VCaP (cell line): ENCODE measurements at regions not wholly inside any gene's neighbourhood (a gene's known extent, or its start where the extent isn't known, plus 50 kb on each side); places are given as distances from the start of the nearest gene placed in this dataset.

Experiments
- H3K27ac ChIP-seq: fragments of 450-650 bp; 2 replicates; pipeline ENCODE4 v1.5.1; 2017
- CTCF ChIP-seq: fragments of 450-650 bp; conservative IDR thresholded peaks from 2 replicates; pipeline ENCODE4 v1.5.1; 2017; ENCODE audit warnings: mild to moderate bottlenecking, moderate library complexity

GRCh38 chr15:62608369-62608768 lies 434.2 kb upstream of the TPM1 start:
- H3K27ac ChIP-seq, result no peak overlapping the region
- no peak for TF ChIP-seq CTCF

GRCh38 chr15:62610265-62610869 lies 432.2 kb upstream of the TPM1 start:
- TF ChIP-seq CTCF, result no peak
- H3K27ac ChIP-seq, result no peak overlapping the region

GRCh38 chr15:62611002-62611401 lies 431.5 kb upstream of the TPM1 start:
- TF ChIP-seq CTCF, result no peak

GRCh38 chr15:62612183-62612733 lies 430.3 kb upstream of the TPM1 start:
- H3K27ac ChIP-seq, result no peak overlapping the region
- TF ChIP-seq CTCF, result no peak

More at GRCh38 chr15:62611002-62611401, 431.5 kb upstream of the TPM1 start:
- no peak overlapping the region for H3K27ac ChIP-seq

GRCh38 chr15:62612771-62613170 lies 429.8 kb upstream of the TPM1 start:
- no peak overlapping the region for H3K27ac ChIP-seq

GRCh38 chr15:62616746-62617145 lies 425.8 kb upstream of the TPM1 start:
- H3K27ac ChIP-seq, result no peak overlapping the region
- TF ChIP-seq CTCF, result no peak

More at GRCh38 chr15:62612771-62613170, 429.8 kb upstream of the TPM1 start:
- TF ChIP-seq CTCF, result no peak

- H3K27ac ChIP-seq, result no peak overlapping the region
- no peak for TF ChIP-seq CTCF
Observed at GRCh38 chr15:62617741-62618140, 424.8 kb upstream of the TPM1 start.
